K562 (cell line): ENCODE measurements at regions not wholly inside any gene's neighbourhood (a gene's known extent, or its start where the extent isn't known, plus 50 kb on each side); places are given as distances from the start of the nearest gene placed in this dataset.

Experiments used
- ATF6 ChIP-seq: sonication (generic); formaldehyde crosslinking; IDR thresholded peaks from 2 replicates; pipeline ENCODE4 v1.4.0; 2020; ENCODE audit warnings: mild to moderate bottlenecking, missing genetic modification reagents
- DACH1 ChIP-seq: fragments of 450-650 bp; IDR thresholded peaks from 2 replicates; pipeline ENCODE4 v1.6.1; 2018; ENCODE audit not compliant: partially characterized antibody
- HDAC8 ChIP-seq: fragments of 450-650 bp; IDR thresholded peaks from 2 replicates; pipeline ENCODE4 v1.6.1; 2016; ENCODE audit warnings: mild to moderate bottlenecking, missing genetic modification characterization, moderate library complexity, missing compliant biosample characterization
- PHTF2 ChIP-seq: fragments of 250-450 bp; sonication (Bioruptor Pico); IDR thresholded peaks from 2 replicates; pipeline ENCODE4 v1.5.0; 2021; ENCODE audit warnings: mild to moderate bottlenecking
- SP2 ChIP-seq: IDR thresholded peaks from 2 replicates; pipeline ENCODE4 v1.6.1; 2011; ENCODE audit warnings: mild to moderate bottlenecking, low read depth, low read length, moderate library complexity; ENCODE audit not compliant: poor library complexity, severe bottlenecking; ENCODE audit errors: extremely low read depth
- ZBTB40 ChIP-seq, 2 experiments: fragments of 450-650 bp in 1 of 2; sonication (generic) in 1 of 2; formaldehyde crosslinking in 1 of 2; IDR thresholded peaks; 2 replicates each; pipeline versions ENCODE4 v1.7.1 to v1.9.0; 2016 to 2022; ENCODE audit warnings: inconsistent platforms in 1 of 2, mild to moderate bottlenecking in 1 of 2, missing genetic modification reagents in 1 of 2
- ZFX ChIP-seq: sonication (generic); formaldehyde crosslinking; IDR thresholded peaks from 2 replicates; pipeline ENCODE4 v1.8.0; 2022; ENCODE audit warnings: mild to moderate bottlenecking, missing genetic modification reagents, moderate library complexity

GRCh38 chr1:82451191-82451590, 650.5 kb downstream of the ADGRL2 start (continued):
- TF ChIP-seq ZBTB40 (IDR thresholded peaks at IDR 0.05) = no peak
- TF ChIP-seq ZBTB40 (CRISPR knock-in tag; IDR thresholded peaks at IDR 0.05) = no peak
- TF ChIP-seq ATF6 (CRISPR knock-in tag) = no peak
- TF ChIP-seq PHTF2 = no peak
- TF ChIP-seq HDAC8 = no peak
- no peak for TF ChIP-seq SP2
- TF ChIP-seq DACH1 = no peak
- no peak for TF ChIP-seq ZFX (CRISPR knock-in tag)
